ENCODE measurements at regions not wholly inside any gene's neighbourhood (a gene's known extent, or its start where the extent isn't known, plus 50 kb on each side); places are given as distances from the start of the nearest gene placed in this dataset.

DNA sequence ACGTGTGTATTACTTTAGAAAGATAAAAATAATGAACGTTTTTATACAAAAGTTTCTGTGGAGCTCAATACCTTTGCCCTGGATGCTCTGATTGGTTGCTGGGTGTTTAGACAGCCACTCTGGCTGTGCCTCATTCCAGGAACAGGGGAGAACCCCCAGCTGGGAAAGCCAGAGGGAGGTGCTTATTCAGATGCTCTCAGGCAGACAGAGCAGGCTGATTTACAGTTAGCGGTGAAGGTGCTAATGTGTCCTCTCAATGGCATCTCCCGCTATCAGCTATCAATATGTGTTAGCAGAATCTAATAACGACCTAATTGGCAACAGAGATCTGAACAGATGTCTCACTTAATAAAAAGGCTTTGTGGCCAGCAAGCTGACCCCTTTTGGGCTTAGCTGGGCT, 402.3 kb downstream of the NUAK1 start:
- TF ChIP-seq, protein P1, sequence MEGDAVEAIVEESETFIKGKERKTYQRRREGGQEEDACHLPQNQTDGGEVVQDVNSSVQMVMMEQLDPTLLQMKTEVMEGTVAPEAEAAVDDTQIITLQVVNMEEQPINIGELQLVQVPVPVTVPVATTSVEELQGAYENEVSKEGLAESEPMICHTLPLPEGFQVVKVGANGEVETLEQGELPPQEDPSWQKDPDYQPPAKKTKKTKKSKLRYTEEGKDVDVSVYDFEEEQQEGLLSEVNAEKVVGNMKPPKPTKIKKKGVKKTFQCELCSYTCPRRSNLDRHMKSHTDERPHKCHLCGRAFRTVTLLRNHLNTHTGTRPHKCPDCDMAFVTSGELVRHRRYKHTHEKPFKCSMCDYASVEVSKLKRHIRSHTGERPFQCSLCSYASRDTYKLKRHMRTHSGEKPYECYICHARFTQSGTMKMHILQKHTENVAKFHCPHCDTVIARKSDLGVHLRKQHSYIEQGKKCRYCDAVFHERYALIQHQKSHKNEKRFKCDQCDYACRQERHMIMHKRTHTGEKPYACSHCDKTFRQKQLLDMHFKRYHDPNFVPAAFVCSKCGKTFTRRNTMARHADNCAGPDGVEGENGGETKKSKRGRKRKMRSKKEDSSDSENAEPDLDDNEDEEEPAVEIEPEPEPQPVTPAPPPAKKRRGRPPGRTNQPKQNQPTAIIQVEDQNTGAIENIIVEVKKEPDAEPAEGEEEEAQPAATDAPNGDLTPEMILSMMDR (IDR thresholded peaks at IDR 0.05; ENCODE audit: insufficient read depth, low read depth, low read length), result no peak
- no peak for DNase-seq (ENCODE audit: low read depth)
- H3K4me3 ChIP-seq (ENCODE audit: low read depth, low read length), result no peak overlapping the region

DNA sequence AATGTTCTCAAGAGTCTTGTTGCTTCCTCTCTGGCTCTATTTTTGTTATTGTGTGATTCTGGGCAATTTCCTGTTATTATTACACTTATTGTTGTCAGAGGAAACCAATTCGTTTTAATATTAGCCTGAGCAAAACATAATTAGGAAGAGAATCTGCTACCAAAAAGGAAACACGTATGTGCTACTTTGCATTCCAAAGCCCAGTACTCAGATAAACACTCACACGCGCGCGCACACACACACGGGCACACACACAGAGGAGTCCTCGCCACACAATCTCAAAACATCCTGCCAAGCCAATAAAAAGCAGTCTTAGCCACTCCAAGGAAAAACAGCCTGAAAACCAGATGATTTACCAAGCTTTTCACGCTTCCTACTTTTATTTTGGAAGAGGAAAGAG, 400.7 kb downstream of the NUAK1 start:
- TF ChIP-seq, protein P1 (IDR thresholded peaks at IDR 0.05; ENCODE audit: insufficient read depth, low read depth, low read length), result no peak
- DNase-seq (ENCODE audit: low read depth), result peak; percentile 72
- H3K4me3 ChIP-seq (ENCODE audit: low read depth, low read length), result no peak overlapping the region

DNA sequence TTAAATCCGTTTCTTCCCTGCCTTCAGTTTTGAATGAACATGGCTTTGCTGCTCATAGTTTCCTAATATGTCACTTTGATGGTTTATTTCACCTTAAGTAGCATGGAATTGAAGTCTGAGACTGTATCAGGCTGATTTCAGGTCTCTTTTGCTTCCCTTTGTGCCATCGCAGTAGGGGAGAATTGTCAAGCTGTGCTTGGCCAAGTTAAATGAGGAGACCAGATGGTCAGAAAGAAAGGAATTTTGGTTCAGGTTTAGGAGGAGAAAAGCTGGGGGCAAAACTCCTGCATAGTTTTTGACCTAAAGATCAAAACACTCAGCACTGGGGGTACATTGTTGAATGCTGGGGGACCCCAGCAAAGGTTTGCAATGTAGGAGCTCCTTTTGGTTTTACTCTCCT, 398.4 kb downstream of the NUAK1 start:
- TF ChIP-seq, protein P1 (IDR thresholded peaks at IDR 0.05; ENCODE audit: insufficient read depth, low read depth, low read length), result no peak
- no peak for DNase-seq (ENCODE audit: low read depth)
- H3K4me3 ChIP-seq (ENCODE audit: low read depth, low read length), result no peak overlapping the region

DNA sequence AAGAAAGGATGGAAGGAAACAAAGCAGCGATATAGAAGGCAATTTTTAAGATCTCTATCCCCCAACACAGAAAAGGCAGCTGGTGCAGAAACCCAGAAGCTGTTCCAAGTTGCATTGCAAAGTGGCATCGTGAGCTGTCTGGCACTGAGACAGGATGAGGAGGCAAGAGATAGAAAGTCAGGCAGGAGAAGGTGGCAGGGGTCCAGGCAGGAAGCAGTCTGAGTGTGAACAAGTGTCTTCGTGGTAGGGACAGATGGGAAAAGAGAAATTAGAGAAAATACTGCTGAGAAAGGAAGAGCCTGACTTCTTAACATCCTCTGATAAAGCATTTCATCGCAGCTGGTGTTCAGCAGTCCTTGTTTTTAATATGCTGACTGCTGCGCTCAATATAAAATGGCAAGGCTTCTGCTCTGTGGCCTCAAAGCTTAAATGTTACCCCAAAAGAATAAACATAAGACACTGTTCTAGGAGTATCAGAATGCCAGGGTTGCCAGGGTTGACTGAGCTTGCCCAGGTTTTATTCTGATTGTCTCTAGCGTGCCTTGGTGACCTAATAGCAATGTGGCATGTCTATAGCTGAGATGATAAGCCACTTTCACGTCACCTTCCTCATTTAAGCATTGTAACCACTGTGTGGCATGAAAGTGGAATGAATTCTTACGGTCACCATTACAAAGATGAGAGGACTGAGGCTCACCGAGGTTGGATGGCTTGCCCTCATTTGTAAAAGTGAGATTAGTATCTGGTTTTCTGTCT, 397.6 kb downstream of the NUAK1 start:
- TF ChIP-seq, protein P1 (IDR thresholded peaks at IDR 0.05; ENCODE audit: insufficient read depth, low read depth, low read length), result no peak
- H3K4me3 ChIP-seq (ENCODE audit: low read depth, low read length), result no peak overlapping the region
- no peak for DNase-seq (ENCODE audit: low read depth)

DNA sequence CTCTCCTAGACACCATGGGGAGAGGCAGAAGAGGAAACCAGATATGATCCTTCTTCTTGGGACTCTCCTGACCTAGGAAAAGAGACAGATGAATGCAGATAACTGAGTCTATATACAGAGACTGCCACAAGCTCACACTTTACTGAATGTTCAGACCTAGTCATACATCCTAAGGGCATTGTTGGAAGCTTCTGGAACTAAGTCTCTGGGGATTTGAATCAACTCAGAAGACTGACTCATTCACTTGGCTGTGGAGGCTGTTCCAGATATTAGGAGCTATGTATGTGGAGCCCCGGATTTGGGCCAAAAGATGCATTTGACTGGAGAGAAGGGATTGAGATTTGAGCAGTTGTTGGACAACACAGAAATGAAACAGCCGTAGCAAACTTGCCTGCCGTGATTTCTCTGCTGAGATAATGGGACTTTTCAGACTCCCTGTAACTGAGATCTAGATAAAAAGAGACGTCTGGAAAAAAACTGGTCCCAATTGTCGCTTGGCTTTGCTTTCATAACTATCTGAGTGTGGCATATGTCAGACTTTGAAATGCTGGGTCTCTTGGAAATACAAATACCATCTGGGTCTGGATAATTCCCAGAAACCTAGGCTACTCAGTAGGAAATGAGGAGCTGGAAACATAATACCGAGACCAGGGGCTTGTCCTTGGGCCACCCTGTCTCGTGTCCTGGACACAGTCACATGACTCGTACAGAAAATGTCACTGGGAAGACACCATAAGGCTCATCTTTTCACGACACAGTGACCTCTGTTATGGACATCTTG, 396.8 kb downstream of the NUAK1 start:
- H3K4me3 ChIP-seq (ENCODE audit: low read depth, low read length), result no peak overlapping the region
- peak; percentile 68 for DNase-seq (ENCODE audit: low read depth)
- TF ChIP-seq, protein P1 (IDR thresholded peaks at IDR 0.05; ENCODE audit: insufficient read depth, low read depth, low read length), result no peak

DNA sequence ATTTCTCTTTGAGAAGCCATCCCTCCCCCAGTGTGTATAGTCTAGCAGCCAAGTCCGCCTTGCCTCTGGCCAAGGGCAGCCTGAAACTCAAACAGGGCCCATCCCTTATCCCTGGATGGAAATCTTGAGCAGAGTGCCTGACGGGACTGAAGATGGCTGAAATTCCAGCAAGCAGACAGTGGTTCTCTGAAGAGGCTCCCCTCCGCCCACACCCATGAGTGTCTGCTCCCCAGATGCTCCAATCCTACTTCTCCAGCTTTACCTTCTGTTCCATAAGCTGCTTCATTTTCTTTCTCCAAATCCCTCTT, 396.2 kb downstream of the NUAK1 start:
- TF ChIP-seq, protein P1 (IDR thresholded peaks at IDR 0.05; ENCODE audit: insufficient read depth, low read depth, low read length), result no peak
- H3K4me3 ChIP-seq (ENCODE audit: low read depth, low read length), result no peak overlapping the region
- no peak for DNase-seq (ENCODE audit: low read depth)

All from fibroblast of villous mesenchyme (primary cell).